ENCODE measurements at regions not wholly inside any gene's neighbourhood (a gene's known extent, or its start where the extent isn't known, plus 50 kb on each side); places are given as distances from the start of the nearest gene placed in this dataset.

DNA sequence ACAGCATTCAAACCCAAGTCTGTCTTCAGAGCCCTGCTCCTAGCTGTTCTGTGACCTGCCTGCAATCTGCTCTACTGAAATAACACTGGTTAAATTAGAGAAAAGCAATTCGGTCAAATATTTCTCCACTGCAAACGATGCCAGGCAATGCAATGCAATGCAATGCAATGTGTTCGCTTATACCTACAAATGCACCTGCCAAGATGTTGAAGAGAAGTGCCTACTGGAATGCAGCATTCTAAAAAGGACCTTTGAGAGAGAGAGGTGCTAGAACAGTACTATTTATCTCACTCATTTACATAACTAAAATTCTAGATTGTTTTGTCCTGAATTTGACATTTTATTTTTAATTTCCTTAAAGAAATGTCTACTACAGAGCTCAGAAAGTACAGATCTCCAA, 157.3 kb upstream of the CDK1 start:
- H3K36me3 ChIP-seq (ENCODE audit: control insufficient read depth in 2 of 2, extremely low read depth in 1 of 2, insufficient read depth in 2 of 2, low read length in 2 of 2) = no peaks in the 10 kb centered on the region
- dilution Hi-C loops (cut with MboI; ENCODE audit: extremely low pct_ligation_motif_present, low sequenced_read_pairs) = no loop called here
- FAIRE-seq (no peak), DNase-seq (ENCODE audit: low read depth, low spot score) (no peak)
- H3K79me2 ChIP-seq (ENCODE audit: control insufficient read depth, insufficient read depth, low read length) = no peaks in the 10 kb centered on the region
- no peaks in the 10 kb centered on the region for H4K20me1 ChIP-seq (ENCODE audit: control insufficient read depth, extremely low read depth, insufficient read depth, low read length)
- H3K4me1 ChIP-seq (ENCODE audit: control insufficient read depth, extremely low read depth, insufficient read depth, low read length) = no peaks in the 10 kb centered on the region
- H3K4me2 ChIP-seq (ENCODE audit: control insufficient read depth, extremely low read depth, insufficient read depth, low read depth, low read length) = no peak overlapping the region
- no peak overlapping the region for H3K4me3 ChIP-seq (ENCODE audit: control insufficient read depth in 2 of 3, extremely low read depth in 1 of 3, insufficient read depth in 2 of 3, low read depth in 1 of 3, low read length in 3 of 3)
- no peak overlapping the region for H3K9ac ChIP-seq (ENCODE audit: control insufficient read depth, extremely low read depth, insufficient read depth, low read length)
- TF ChIP-seq, protein P1, sequence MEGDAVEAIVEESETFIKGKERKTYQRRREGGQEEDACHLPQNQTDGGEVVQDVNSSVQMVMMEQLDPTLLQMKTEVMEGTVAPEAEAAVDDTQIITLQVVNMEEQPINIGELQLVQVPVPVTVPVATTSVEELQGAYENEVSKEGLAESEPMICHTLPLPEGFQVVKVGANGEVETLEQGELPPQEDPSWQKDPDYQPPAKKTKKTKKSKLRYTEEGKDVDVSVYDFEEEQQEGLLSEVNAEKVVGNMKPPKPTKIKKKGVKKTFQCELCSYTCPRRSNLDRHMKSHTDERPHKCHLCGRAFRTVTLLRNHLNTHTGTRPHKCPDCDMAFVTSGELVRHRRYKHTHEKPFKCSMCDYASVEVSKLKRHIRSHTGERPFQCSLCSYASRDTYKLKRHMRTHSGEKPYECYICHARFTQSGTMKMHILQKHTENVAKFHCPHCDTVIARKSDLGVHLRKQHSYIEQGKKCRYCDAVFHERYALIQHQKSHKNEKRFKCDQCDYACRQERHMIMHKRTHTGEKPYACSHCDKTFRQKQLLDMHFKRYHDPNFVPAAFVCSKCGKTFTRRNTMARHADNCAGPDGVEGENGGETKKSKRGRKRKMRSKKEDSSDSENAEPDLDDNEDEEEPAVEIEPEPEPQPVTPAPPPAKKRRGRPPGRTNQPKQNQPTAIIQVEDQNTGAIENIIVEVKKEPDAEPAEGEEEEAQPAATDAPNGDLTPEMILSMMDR (optimal IDR thresholded peaks at IDR 0.05 in 1 of 3, IDR thresholded peaks at IDR 0.05 in 1 of 3, conservative IDR thresholded peaks at IDR 0.05 in 1 of 3; ENCODE audit: extremely low read depth in 1 of 3, insufficient read depth in 2 of 3, low read length in 3 of 3) = no peak
- TF ChIP-seq EZH2 (IDR thresholded peaks at IDR 0.05; ENCODE audit: low read length) = no peak
- no peak overlapping the region for H3K27ac ChIP-seq (ENCODE audit: control insufficient read depth, insufficient read depth, low read length)
- no peaks in the 10 kb centered on the region for H3K9me3 ChIP-seq (ENCODE audit: control insufficient read depth, low read depth, low read length)
- no peaks in the 10 kb centered on the region for H3K27me3 ChIP-seq (ENCODE audit: control insufficient read depth, extremely low read depth, insufficient read depth, low read length)
- H3K9me1 ChIP-seq (ENCODE audit: control insufficient read depth, extremely low read depth, insufficient read depth, low read length) = no peaks in the 10 kb centered on the region
- no peak overlapping the region for H2AFZ ChIP-seq (ENCODE audit: control insufficient read depth, low read length)

DNA sequence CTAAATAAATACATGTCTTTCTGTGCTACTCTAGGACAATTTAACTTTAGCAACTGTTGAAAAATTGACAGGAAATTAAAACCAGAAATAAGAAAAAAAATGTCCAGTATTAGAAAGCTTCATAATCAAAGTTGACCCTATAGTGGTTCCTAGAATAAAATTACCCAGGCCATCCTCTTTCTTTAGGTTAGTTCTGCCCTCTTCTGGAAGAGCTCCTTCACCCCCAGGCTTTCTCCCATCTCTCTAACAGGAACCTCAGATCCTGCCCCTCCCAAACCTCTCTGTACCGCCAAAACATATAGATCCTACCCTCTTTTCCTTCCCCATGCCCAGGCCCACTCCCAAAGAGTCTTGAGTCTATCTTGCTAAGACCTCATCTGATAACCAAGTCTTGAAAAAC, 159.4 kb upstream of the CDK1 start:
- Histone ChIP-seq H3K9me1 (ENCODE audit: control insufficient read depth, extremely low read depth, insufficient read depth, low read length) (no peaks in the 10 kb centered on the region), H3K27ac (ENCODE audit: control insufficient read depth, insufficient read depth, low read length) (no peak overlapping the region), H3K79me2 (ENCODE audit: control insufficient read depth, insufficient read depth, low read length) (no peaks in the 10 kb centered on the region), H3K9me3 (ENCODE audit: control insufficient read depth, low read depth, low read length) (no peaks in the 10 kb centered on the region), H3K27me3 (ENCODE audit: control insufficient read depth, extremely low read depth, insufficient read depth, low read length) (no peaks in the 10 kb centered on the region), H3K4me3 (ENCODE audit: control insufficient read depth in 2 of 3, extremely low read depth in 1 of 3, insufficient read depth in 2 of 3, low read depth in 1 of 3, low read length in 3 of 3) (no peak overlapping the region), H3K4me2 (ENCODE audit: control insufficient read depth, extremely low read depth, insufficient read depth, low read depth, low read length) (no peak overlapping the region), H3K36me3 (ENCODE audit: control insufficient read depth in 2 of 2, extremely low read depth in 1 of 2, insufficient read depth in 2 of 2, low read length in 2 of 2) (no peaks in the 10 kb centered on the region), H3K4me1 (ENCODE audit: control insufficient read depth, extremely low read depth, insufficient read depth, low read length) (no peaks in the 10 kb centered on the region), H2AFZ (ENCODE audit: control insufficient read depth, low read length) (no peak overlapping the region), H3K9ac (ENCODE audit: control insufficient read depth, extremely low read depth, insufficient read depth, low read length) (no peak overlapping the region), H4K20me1 (ENCODE audit: control insufficient read depth, extremely low read depth, insufficient read depth, low read length) (no peaks in the 10 kb centered on the region)
- TF ChIP-seq EZH2 (IDR thresholded peaks at IDR 0.05; ENCODE audit: low read length) = no peak
- TF ChIP-seq, protein P1 (optimal IDR thresholded peaks at IDR 0.05 in 1 of 3, IDR thresholded peaks at IDR 0.05 in 1 of 3, conservative IDR thresholded peaks at IDR 0.05 in 1 of 3; ENCODE audit: extremely low read depth in 1 of 3, insufficient read depth in 2 of 3, low read length in 3 of 3) = peak in 1 of 3 experiments; percentile 3
- dilution Hi-C loops (cut with MboI; ENCODE audit: extremely low pct_ligation_motif_present, low sequenced_read_pairs) = no loop called here
- FAIRE-seq (peak; percentile 9), DNase-seq (ENCODE audit: low read depth, low spot score) (no peak)
